DOHH2 (cell line): ENCODE measurements at regions not wholly inside any gene's neighbourhood (a gene's known extent, or its start where the extent isn't known, plus 50 kb on each side); places are given as distances from the start of the nearest gene placed in this dataset.

ENCODE experiments used
- H3F3A ChIP-seq: fragments of 200-600 bp; sonication (generic), shearing (Covaris generic); 2 replicates; pipeline ENCODE4 v1.6.0; 2016; ENCODE audit warnings: antibody characterized with exemption, mild to moderate bottlenecking; ENCODE audit not compliant: control insufficient read depth, insufficient read depth
- H3K27ac ChIP-seq: fragments of 200-600 bp; sonication (generic); 2 replicates; pipeline ENCODE4 v1.5.1; 2014; ENCODE audit warnings: low read depth, mild to moderate bottlenecking, low read length, moderate library complexity
- H3K27me3 ChIP-seq: fragments of 200-600 bp; sonication (generic); 2 replicates; pipeline ENCODE4 v1.6.1; 2014; ENCODE audit warnings: mild to moderate bottlenecking, low read length, mixed read lengths; ENCODE audit not compliant: control insufficient read depth
- H3K36me3 ChIP-seq: fragments of 200-600 bp; sonication (generic); 2 replicates; pipeline ENCODE4 v1.6.1; 2014; ENCODE audit warnings: mild to moderate bottlenecking, low read length, moderate library complexity, mixed read lengths; ENCODE audit not compliant: control insufficient read depth
- H3K4me1 ChIP-seq: fragments of 200-600 bp; sonication (generic); 2 replicates; pipeline ENCODE4 v1.6.1; 2014; ENCODE audit warnings: mild to moderate bottlenecking, low read length, mixed read lengths; ENCODE audit not compliant: control insufficient read depth
- H3K4me2 ChIP-seq: fragments of 200-600 bp; sonication (generic); 2 replicates; pipeline ENCODE4 v1.6.0; 2014; ENCODE audit warnings: mild to moderate bottlenecking, low read length, moderate library complexity
- H3K4me3 ChIP-seq: fragments of 200-600 bp; sonication (generic); 2 replicates; pipeline ENCODE4 v1.5.1; 2014; ENCODE audit warnings: mild to moderate bottlenecking, low read length, mixed read lengths
- H3K79me2 ChIP-seq: fragments of 200-600 bp; sonication (generic); 2 replicates; pipeline ENCODE4 v1.6.1; 2014; ENCODE audit warnings: mild to moderate bottlenecking, low read length, mixed read lengths; ENCODE audit not compliant: control insufficient read depth
- H3K9me2 ChIP-seq: fragments of 200-600 bp; sonication (generic); replicated peaks from 2 replicates; pipeline ENCODE4 v1.6.1; 2014; ENCODE audit warnings: mild to moderate bottlenecking, low read length, mixed read lengths; ENCODE audit not compliant: control insufficient read depth
- H3K9me3 ChIP-seq: fragments of 200-600 bp; sonication (generic); 2 replicates; pipeline ENCODE4 v1.6.1; 2014; ENCODE audit warnings: antibody characterized with exemption, low read length, mixed read lengths; ENCODE audit not compliant: control insufficient read depth, insufficient read depth
- H4K20me1 ChIP-seq: fragments of 200-600 bp; sonication (generic); 2 replicates; pipeline ENCODE4 v1.6.0; 2014; ENCODE audit warnings: low read depth, mild to moderate bottlenecking, antibody characterized with exemption, low read length, moderate library complexity; ENCODE audit not compliant: control insufficient read depth, insufficient read depth
- CTCF ChIP-seq: fragments of 200-600 bp; sonication (generic); IDR thresholded peaks from one replicate; pipeline ENCODE4 v1.5.1; 2014; ENCODE audit warnings: antibody characterized with exemption, mild to moderate bottlenecking, low read depth, low read length; ENCODE audit not compliant: poor library complexity, severe bottlenecking
- EZH2phosphoT487 ChIP-seq: fragments of 200-600 bp; sonication (generic); IDR thresholded peaks from 2 replicates; pipeline ENCODE4 v1.6.1; 2017; ENCODE audit warnings: borderline replicate concordance, mild to moderate bottlenecking, antibody characterized with exemption, low read length, moderate library complexity, mixed read lengths

GRCh38 chrX:97850911-97851310, 967.2 kb downstream of the RPA4 start:
- Histone ChIP-seq H4K20me1 (no peaks in the 10 kb centered on the region), H3K9me2 (no peaks in the 10 kb centered on the region), H3K4me3 (no peak overlapping the region), H3K27me3 (no peaks in the 10 kb centered on the region), H3K79me2 (no peaks in the 10 kb centered on the region), H3K36me3 (no peaks in the 10 kb centered on the region), H3F3A (no peaks in the 10 kb centered on the region), H3K4me1 (no peaks in the 10 kb centered on the region), H3K9me3 (no peaks in the 10 kb centered on the region), H3K27ac (no peak overlapping the region), H3K4me2 (no peak overlapping the region)
- TF ChIP-seq CTCF (no peak), EZH2phosphoT487 (no peak)

GRCh38 chrX:97854086-97854485, 970.4 kb downstream of the RPA4 start:
- H3K27me3 ChIP-seq: no peaks in the 10 kb centered on the region
- H3K9me3 ChIP-seq: no peaks in the 10 kb centered on the region
- no peaks in the 10 kb centered on the region for H3K36me3 ChIP-seq
- H3K4me3 ChIP-seq: no peak overlapping the region
- no peaks in the 10 kb centered on the region for H3K9me2 ChIP-seq
- H3F3A ChIP-seq: no peaks in the 10 kb centered on the region
- no peaks in the 10 kb centered on the region for H3K79me2 ChIP-seq
- H3K27ac ChIP-seq: no peak overlapping the region
- no peaks in the 10 kb centered on the region for H4K20me1 ChIP-seq
- TF ChIP-seq CTCF: no peak
- TF ChIP-seq EZH2phosphoT487: no peak
- H3K4me1 ChIP-seq: no peaks in the 10 kb centered on the region
- H3K4me2 ChIP-seq: no peak overlapping the region

GRCh38 chrX:97858592-97858991, 974.9 kb downstream of the RPA4 start:
- H4K20me1 ChIP-seq: no peaks in the 10 kb centered on the region
- H3K9me3 ChIP-seq: no peaks in the 10 kb centered on the region
- no peaks in the 10 kb centered on the region for H3K79me2 ChIP-seq
- H3K27me3 ChIP-seq: no peaks in the 10 kb centered on the region
- H3F3A ChIP-seq: no peaks in the 10 kb centered on the region
- H3K4me2 ChIP-seq: no peak overlapping the region
- no peak for TF ChIP-seq CTCF
- H3K4me1 ChIP-seq: no peaks in the 10 kb centered on the region
- H3K4me3 ChIP-seq: no peak overlapping the region
- no peaks in the 10 kb centered on the region for H3K36me3 ChIP-seq
- no peaks in the 10 kb centered on the region for H3K9me2 ChIP-seq
- no peak overlapping the region for H3K27ac ChIP-seq

- no peaks in the 10 kb centered on the region for H3K4me1 ChIP-seq
- H3F3A ChIP-seq: no peaks in the 10 kb centered on the region
- H3K9me2 ChIP-seq: no peaks in the 10 kb centered on the region
- no peaks in the 10 kb centered on the region for H3K79me2 ChIP-seq
- H3K9me3 ChIP-seq: no peaks in the 10 kb centered on the region
- no peaks in the 10 kb centered on the region for H3K27me3 ChIP-seq
- H3K27ac ChIP-seq: no peak overlapping the region
- no peak overlapping the region for H3K4me2 ChIP-seq
- no peaks in the 10 kb centered on the region for H3K36me3 ChIP-seq
- H4K20me1 ChIP-seq: no peaks in the 10 kb centered on the region
- no peak overlapping the region for H3K4me3 ChIP-seq
- TF ChIP-seq CTCF: no peak
- no peak for TF ChIP-seq EZH2phosphoT487
These were observed 976.5 kb downstream of the RPA4 start for GRCh38 chrX:97860226-97860625.
